ENCODE measurements at regions not wholly inside any gene's neighbourhood (a gene's known extent, or its start where the extent isn't known, plus 50 kb on each side); places are given as distances from the start of the nearest gene placed in this dataset.
"Not testable (repeated sequence)": the region's sequence is repeated elsewhere in the genome, so short reads cannot be mapped to it uniquely, and the experiment has no call there.

GRCh38 chr12:33194389-33194788 is 245.2 kb downstream of the SYT10 start:
- not testable (repeated sequence) for DNase-seq (ENCODE audit: low read depth in 4 of 4, low spot score in 3 of 4)

GRCh38 chr12:33192226-33192625 is 247.4 kb downstream of the SYT10 start:
- no peak for DNase-seq (ENCODE audit: low read depth in 4 of 4, low spot score in 3 of 4)

- no peak for DNase-seq (ENCODE audit: low read depth in 4 of 4, low spot score in 3 of 4)
Observed at GRCh38 chr12:33187409-33187808, 252.2 kb downstream of the SYT10 start.

GRCh38 chr12:33184161-33184560 is 255.5 kb downstream of the SYT10 start:
- DNase-seq (ENCODE audit: low read depth in 4 of 4, low spot score in 3 of 4): no peak

- no peak for DNase-seq (ENCODE audit: low read depth in 4 of 4, low spot score in 3 of 4)
Observed at GRCh38 chr12:33182485-33182884, 257.1 kb downstream of the SYT10 start.

- DNase-seq (ENCODE audit: low read depth in 4 of 4, low spot score in 3 of 4): no peak
Observed at GRCh38 chr12:33180918-33181317, 258.7 kb downstream of the SYT10 start.

- not testable (repeated sequence) for DNase-seq (ENCODE audit: low read depth in 4 of 4, low spot score in 3 of 4)
Observed at GRCh38 chr12:33166260-33166659, 269.7 kb upstream of the PKP2 start.

- DNase-seq (ENCODE audit: low read depth in 4 of 4, low spot score in 3 of 4): no peak
Observed at GRCh38 chr12:33156042-33156441, 259.5 kb upstream of the PKP2 start.

GRCh38 chr12:33147292-33147691 is 250.7 kb upstream of the PKP2 start:
- not testable (repeated sequence) for DNase-seq (ENCODE audit: low read depth in 4 of 4, low spot score in 3 of 4)

- no peak for DNase-seq (ENCODE audit: low read depth in 4 of 4, low spot score in 3 of 4)
Observed at GRCh38 chr12:33129500-33129899, 232.9 kb upstream of the PKP2 start.

- DNase-seq (ENCODE audit: low read depth in 4 of 4, low spot score in 3 of 4): no peak
Observed at GRCh38 chr12:33125755-33126154, 229.2 kb upstream of the PKP2 start.

- no peak for DNase-seq (ENCODE audit: low read depth in 4 of 4, low spot score in 3 of 4)
Observed at GRCh38 chr12:33116284-33116683, 219.7 kb upstream of the PKP2 start.

- no peak for DNase-seq (ENCODE audit: low read depth in 4 of 4, low spot score in 3 of 4)
Observed at GRCh38 chr12:33115716-33116115, 219.1 kb upstream of the PKP2 start.

GRCh38 chr12:33111850-33112249 is 215.3 kb upstream of the PKP2 start:
- no peak for DNase-seq (ENCODE audit: low read depth in 4 of 4, low spot score in 3 of 4)

- not testable (repeated sequence) for DNase-seq (ENCODE audit: low read depth in 4 of 4, low spot score in 3 of 4)
Observed at GRCh38 chr12:33107827-33108226, 211.2 kb upstream of the PKP2 start.

GRCh38 chr12:33093534-33093933 is 197.0 kb upstream of the PKP2 start:
- no peak for DNase-seq (ENCODE audit: low read depth in 4 of 4, low spot score in 3 of 4)

GRCh38 chr12:33087876-33088275 is 191.3 kb upstream of the PKP2 start:
- DNase-seq (ENCODE audit: low read depth in 4 of 4, low spot score in 3 of 4): not testable (repeated sequence)

GRCh38 chr12:33076401-33076800 is 179.8 kb upstream of the PKP2 start:
- not testable (repeated sequence) for DNase-seq (ENCODE audit: low read depth in 4 of 4, low spot score in 3 of 4)

- not testable (repeated sequence) for DNase-seq (ENCODE audit: low read depth in 4 of 4, low spot score in 3 of 4)
Observed at GRCh38 chr12:33075130-33075766, 178.7 kb upstream of the PKP2 start.

GRCh38 chr12:33061844-33062243 is 165.3 kb upstream of the PKP2 start:
- no peak for DNase-seq (ENCODE audit: low read depth in 4 of 4, low spot score in 3 of 4)

- no peak for DNase-seq (ENCODE audit: low read depth in 4 of 4, low spot score in 3 of 4)
Observed at GRCh38 chr12:33054371-33054770, 157.8 kb upstream of the PKP2 start.

- DNase-seq (ENCODE audit: low read depth in 4 of 4, low spot score in 3 of 4): no peak
Observed at GRCh38 chr12:33052141-33053051, 155.8 kb upstream of the PKP2 start.

Measured in right renal pelvis (tissue), 4 donors.